Activated T-helper 1 cell treated with anti-CD3 and anti-CD28 coated beads, Interleukin-12 subunit alpha, Interleukin-12 subunit beta, Interleukin-2, Interleukin-4 antibody, amounts not matched to agents 30 ng/mL and 10 ng/mL and 1 ng/mL, durations not matched to agents 14 hours and 24 hours and 36 hours (primary cell): ENCODE measurements at regions not wholly inside any gene's neighbourhood (a gene's known extent, or its start where the extent isn't known, plus 50 kb on each side); places are given as distances from the start of the nearest gene placed in this dataset.
"Not testable (repeated sequence)": the region's sequence is repeated elsewhere in the genome, so short reads cannot be mapped to it uniquely, and the experiment has no call there.

Source experiments
- DNase-seq: peaks from one replicate; pipeline ENCODE4 v3.0.0; 2021; ENCODE audit warnings: low spot score
- H3K27ac Mint-ChIP-seq: one replicate; pipeline ENCODE4 v1.8.0; 2021; ENCODE audit warnings: mild to moderate bottlenecking, mixed read lengths
- H3K27me3 Mint-ChIP-seq: one replicate; pipeline ENCODE4 v1.8.0; 2022; ENCODE audit warnings: mild to moderate bottlenecking, moderate library complexity, mixed read lengths; ENCODE audit not compliant: insufficient read depth
- H3K36me3 Mint-ChIP-seq: one replicate; pipeline ENCODE4 v1.8.0; 2021; ENCODE audit warnings: low read depth, mixed read lengths
- H3K4me1 Mint-ChIP-seq: one replicate; pipeline ENCODE4 v1.8.0; 2021; ENCODE audit warnings: low read depth, mixed read lengths
- H3K4me3 Mint-ChIP-seq: one replicate; pipeline ENCODE4 v1.8.0; 2021; ENCODE audit warnings: mild to moderate bottlenecking, moderate library complexity, mixed read lengths
- H3K9me3 Mint-ChIP-seq: one replicate; pipeline ENCODE4 v1.8.0; 2021; ENCODE audit warnings: mixed read lengths
- intact Hi-C: fragments of 100-400 bp; cut with micrococcal nuclease; formaldehyde crosslinking; loops from one replicate; pipeline ENCODE4 v1.15.1; 2024

DNA sequence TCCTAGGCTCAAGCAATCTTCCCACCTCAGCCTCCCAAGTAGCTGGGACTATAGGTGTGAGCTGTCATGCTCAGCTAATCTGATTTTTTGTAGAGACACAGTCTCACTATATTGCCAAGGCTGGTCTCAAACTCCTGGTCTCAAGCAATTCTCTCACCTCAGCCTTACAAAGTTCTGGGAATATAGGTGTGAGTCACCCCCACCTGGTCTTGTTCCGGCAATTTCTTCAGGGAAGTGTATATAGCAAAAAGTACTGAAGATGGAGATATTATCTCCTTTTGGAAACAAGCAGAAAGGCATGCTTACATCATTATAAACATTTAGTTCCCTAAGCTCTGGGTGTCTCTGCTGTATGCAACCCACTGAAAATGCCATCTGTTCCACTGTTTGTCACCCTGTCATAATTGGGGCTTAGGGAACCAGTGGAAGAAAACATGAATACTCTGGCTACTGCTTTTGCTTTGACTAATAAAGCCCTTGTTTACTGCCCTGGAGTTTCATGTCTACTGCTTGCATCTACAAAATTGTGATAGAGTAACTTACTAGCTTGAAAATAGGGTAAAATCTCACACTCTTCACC is 940.2 kb downstream of the GALC start:
- no peaks in the 10 kb centered on the region for H3K36me3 Mint-ChIP-seq
- no peaks in the 10 kb centered on the region for H3K27me3 Mint-ChIP-seq
- H3K4me1 Mint-ChIP-seq, result no peaks in the 10 kb centered on the region
- H3K27ac Mint-ChIP-seq, result no peak overlapping the region
- intact Hi-C loops, result no loop called here
- H3K4me3 Mint-ChIP-seq, result no peak overlapping the region
- H3K9me3 Mint-ChIP-seq, result no peaks in the 10 kb centered on the region
- no peak for DNase-seq

GRCh38 chr14:87050421-87050820 is 942.6 kb downstream of the GALC start:
- DNase-seq, result no peak
- no peaks in the 10 kb centered on the region for H3K9me3 Mint-ChIP-seq
- H3K36me3 Mint-ChIP-seq, result no peaks in the 10 kb centered on the region
- no peak overlapping the region for H3K4me3 Mint-ChIP-seq
- H3K27me3 Mint-ChIP-seq, result no peaks in the 10 kb centered on the region
- H3K4me1 Mint-ChIP-seq, result no peaks in the 10 kb centered on the region
- intact Hi-C loops, result no loop called here
- no peak overlapping the region for H3K27ac Mint-ChIP-seq

- H3K36me3 Mint-ChIP-seq, result no peaks in the 10 kb centered on the region
- H3K9me3 Mint-ChIP-seq, result no peaks in the 10 kb centered on the region
- H3K27ac Mint-ChIP-seq, result no peak overlapping the region
- intact Hi-C loops, result no loop called here
- H3K4me3 Mint-ChIP-seq, result no peak overlapping the region
- no peaks in the 10 kb centered on the region for H3K27me3 Mint-ChIP-seq
- no peaks in the 10 kb centered on the region for H3K4me1 Mint-ChIP-seq
- no peak for DNase-seq
Measured at GRCh38 chr14:87049950-87050349, 943.0 kb downstream of the GALC start.

- no peaks in the 10 kb centered on the region for H3K9me3 Mint-ChIP-seq
- no peaks in the 10 kb centered on the region for H3K36me3 Mint-ChIP-seq
- intact Hi-C loops, result no loop called here
- H3K27me3 Mint-ChIP-seq, result no peaks in the 10 kb centered on the region
- no peak for DNase-seq
- no peak overlapping the region for H3K27ac Mint-ChIP-seq
- H3K4me1 Mint-ChIP-seq, result no peaks in the 10 kb centered on the region
- H3K4me3 Mint-ChIP-seq, result no peak overlapping the region
Measured at GRCh38 chr14:87046960-87047359, 946.0 kb downstream of the GALC start.

DNA sequence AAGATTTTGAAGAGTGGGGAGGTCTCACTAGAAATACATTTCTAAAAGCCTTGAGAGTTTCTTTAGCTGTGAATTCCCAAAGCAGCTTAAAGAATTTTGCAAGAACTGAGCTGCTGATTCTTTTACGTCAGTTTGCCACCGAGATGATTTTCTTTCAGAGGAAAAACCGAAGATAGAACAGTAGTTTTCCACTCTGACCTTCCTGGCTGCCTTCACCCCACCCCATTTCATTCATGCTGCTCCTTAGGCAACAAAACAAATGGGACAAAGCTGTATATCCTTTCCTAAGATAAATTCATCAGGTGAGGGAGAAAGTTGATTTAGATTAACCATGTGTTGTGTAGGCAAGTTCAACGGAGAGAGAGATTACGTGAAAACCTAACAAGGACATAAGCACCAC is 947.0 kb downstream of the GALC start:
- intact Hi-C loops, result no loop called here
- no peak for DNase-seq
- no peaks in the 10 kb centered on the region for H3K27me3 Mint-ChIP-seq
- H3K4me1 Mint-ChIP-seq, result no peaks in the 10 kb centered on the region
- no peaks in the 10 kb centered on the region for H3K9me3 Mint-ChIP-seq
- H3K36me3 Mint-ChIP-seq, result no peaks in the 10 kb centered on the region
- H3K27ac Mint-ChIP-seq, result no peak overlapping the region
- no peak overlapping the region for H3K4me3 Mint-ChIP-seq

DNA sequence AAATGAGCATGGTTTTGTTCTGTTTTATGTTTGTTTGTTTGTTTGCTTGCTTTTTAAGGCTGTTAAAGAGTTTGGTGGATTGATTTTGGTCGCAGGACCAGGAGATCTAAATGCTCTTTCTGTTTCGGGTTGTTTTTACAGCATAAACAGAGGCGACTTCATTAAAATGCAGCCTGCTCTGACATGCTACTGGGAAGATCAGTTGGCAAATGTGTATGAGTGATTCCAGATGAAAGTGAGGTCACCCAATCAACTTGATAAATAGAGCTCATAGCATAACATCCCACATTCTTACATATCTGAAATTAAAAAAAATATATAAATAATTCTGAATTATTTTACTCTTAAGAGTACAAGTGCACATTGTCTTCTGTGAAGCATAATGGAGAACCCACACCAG is 947.7 kb downstream of the GALC start:
- DNase-seq, result no peak
- Mint-ChIP-seq H3K27ac (no peak overlapping the region), H3K4me3 (no peak overlapping the region)

DNA sequence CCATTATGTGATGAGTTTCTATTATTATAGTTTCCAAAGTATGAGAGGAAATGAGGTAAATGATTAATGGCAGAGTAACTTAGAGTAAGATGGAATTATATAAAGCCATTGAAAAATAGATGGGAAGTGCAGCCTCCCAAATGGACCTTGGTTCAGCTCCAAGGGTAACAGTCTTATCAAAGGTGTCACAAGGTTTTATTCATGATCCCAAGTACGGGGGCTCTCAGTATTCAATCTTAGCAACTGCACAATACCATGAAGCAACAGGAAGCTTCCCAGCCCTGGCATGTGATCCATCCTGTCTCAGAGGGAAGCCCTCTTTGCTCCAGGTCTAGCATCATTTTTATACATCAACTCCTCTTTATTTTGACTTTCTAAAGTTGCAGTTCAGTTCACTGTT is 948.2 kb downstream of the GALC start:
- Mint-ChIP-seq H3K9me3 (peaks cover 3% of the 10 kb centered on the region), H3K4me3 (no peak overlapping the region), H3K27me3 (no peaks in the 10 kb centered on the region), H3K27ac (no peak overlapping the region), H3K36me3 (no peaks in the 10 kb centered on the region), H3K4me1 (no peaks in the 10 kb centered on the region)
- no peak for DNase-seq
- intact Hi-C loops, result no loop called here

More for the DNA sequence above, 947.7 kb downstream of the GALC start:
- intact Hi-C loops, result no loop called here
- no peaks in the 10 kb centered on the region for H3K36me3 Mint-ChIP-seq
- no peaks in the 10 kb centered on the region for H3K9me3 Mint-ChIP-seq
- no peaks in the 10 kb centered on the region for H3K4me1 Mint-ChIP-seq
- H3K27me3 Mint-ChIP-seq, result no peaks in the 10 kb centered on the region

DNA sequence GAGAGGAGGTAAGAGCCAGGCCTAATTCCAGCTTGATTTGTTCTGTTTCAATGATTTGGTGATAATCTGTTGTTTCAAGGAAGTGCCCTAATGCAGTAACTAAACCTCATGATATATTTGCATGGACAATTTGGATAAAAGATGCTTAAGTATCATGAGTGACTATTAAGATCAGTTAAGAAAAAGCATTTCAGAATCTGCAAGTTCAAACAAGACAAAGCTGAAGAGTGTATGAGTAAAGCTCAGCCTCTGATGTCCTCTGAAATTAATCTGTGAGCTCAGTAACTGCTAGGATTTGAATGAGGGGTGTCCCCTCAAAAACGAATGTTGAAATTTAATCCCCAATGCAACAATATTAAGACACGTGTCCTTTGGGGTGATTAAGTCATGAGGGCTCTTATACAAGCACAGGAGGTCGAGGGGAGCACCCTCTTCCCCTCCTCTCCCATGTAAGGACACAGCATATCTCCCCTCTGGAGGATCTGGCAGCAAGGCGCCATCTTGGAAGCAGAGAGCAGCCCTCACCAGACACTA is 949.2 kb downstream of the GALC start:
- DNase-seq, result no peak
- Mint-ChIP-seq H3K9me3 (peaks cover 4% of the 10 kb centered on the region), H3K4me3 (no peak overlapping the region), H3K4me1 (no peaks in the 10 kb centered on the region), H3K27ac (no peak overlapping the region), H3K36me3 (no peaks in the 10 kb centered on the region), H3K27me3 (no peaks in the 10 kb centered on the region)
- intact Hi-C loops, result no loop called here

- Mint-ChIP-seq H3K4me3 (no peak overlapping the region), H3K27ac (no peak overlapping the region), H3K4me1 (no peaks in the 10 kb centered on the region), H3K36me3 (no peaks in the 10 kb centered on the region), H3K27me3 (no peaks in the 10 kb centered on the region), H3K9me3 (peaks cover 8% of the 10 kb centered on the region)
- no peak for DNase-seq
- intact Hi-C loops, result no loop called here
Measured at GRCh38 chr14:87042354-87042753, 950.6 kb downstream of the GALC start.

GRCh38 chr14:87041290-87042020 is 951.5 kb downstream of the GALC start:
- intact Hi-C loops, result no loop called here
- Mint-ChIP-seq H3K9me3 (peaks cover 8% of the 10 kb centered on the region), H3K4me3 (no peak overlapping the region), H3K27me3 (no peaks in the 10 kb centered on the region), H3K4me1 (no peaks in the 10 kb centered on the region), H3K36me3 (no peaks in the 10 kb centered on the region), H3K27ac (no peak overlapping the region)
- DNase-seq, result no peak

DNA sequence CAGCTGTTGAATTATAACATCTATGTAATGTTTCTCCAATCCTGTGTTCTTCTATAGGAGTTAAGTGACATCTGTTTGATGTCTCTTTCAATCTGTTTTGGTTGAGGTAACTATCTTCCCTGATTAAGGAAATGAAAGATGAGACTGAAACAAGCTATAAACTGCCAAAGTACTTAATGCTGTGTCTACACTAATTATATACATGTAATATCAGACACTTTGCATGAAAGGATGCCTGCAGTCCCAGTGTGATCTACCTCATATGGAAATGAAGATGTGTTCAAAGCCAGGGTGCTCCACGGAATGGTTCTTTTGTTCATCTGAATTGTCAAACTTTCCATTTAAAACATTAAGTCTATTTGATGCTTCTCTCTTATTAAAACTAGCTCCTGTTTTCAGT is 958.3 kb downstream of the GALC start:
- Mint-ChIP-seq H3K9me3 (peaks cover 14% of the 10 kb centered on the region), H3K4me1 (no peaks in the 10 kb centered on the region), H3K4me3 (no peak overlapping the region), H3K27me3 (no peaks in the 10 kb centered on the region), H3K27ac (no peak overlapping the region), H3K36me3 (no peaks in the 10 kb centered on the region)
- no peak for DNase-seq
- intact Hi-C loops, result no loop called here

- Mint-ChIP-seq H3K4me3 (no peak overlapping the region), H3K9me3 (peaks cover 13% of the 10 kb centered on the region), H3K4me1 (no peaks in the 10 kb centered on the region), H3K36me3 (no peaks in the 10 kb centered on the region), H3K27ac (no peak overlapping the region), H3K27me3 (no peaks in the 10 kb centered on the region)
- intact Hi-C loops, result no loop called here
- DNase-seq, result no peak
Measured at GRCh38 chr14:87030197-87030596, 962.8 kb downstream of the GALC start.

DNA sequence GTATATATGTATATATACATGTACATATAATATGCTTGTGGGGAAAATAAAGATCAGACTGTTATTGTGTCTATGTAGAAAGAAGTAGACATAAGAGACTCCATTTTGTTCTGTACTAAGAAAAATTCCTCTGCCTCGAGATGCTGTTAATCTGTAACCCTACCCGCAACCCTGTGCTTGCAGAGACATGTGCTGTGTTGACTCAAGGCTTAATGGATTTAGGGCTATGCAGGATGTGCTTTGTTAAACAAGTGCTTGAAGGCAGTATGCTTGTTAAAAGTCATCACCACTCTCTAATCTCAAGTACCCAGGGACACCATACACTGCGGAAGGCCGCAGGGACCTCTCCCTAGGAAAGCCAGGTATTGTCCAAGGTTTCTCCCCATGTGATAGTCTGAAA is 972.9 kb downstream of the GALC start:
- H3K9me3 Mint-ChIP-seq, DNase-seq, H3K27me3 Mint-ChIP-seq, H3K4me3 Mint-ChIP-seq, H3K27ac Mint-ChIP-seq, intact Hi-C loops, H3K4me1 Mint-ChIP-seq, H3K36me3 Mint-ChIP-seq: not testable (repeated sequence)
